Transverse colon (tissue), 3 donors: ENCODE measurements at regions not wholly inside any gene's neighbourhood (a gene's known extent, or its start where the extent isn't known, plus 50 kb on each side); places are given as distances from the start of the nearest gene placed in this dataset.

ENCODE experiments used
- CTCF ChIP-seq, 5 experiments: fragments of 200-600 bp in 3 of 5; fragments of 450-650 bp in 2 of 5; sonication (generic) in 3 of 5; IDR thresholded peaks; 1 replicate in 2 of 5; 2 replicates in 3 of 5; pipeline ENCODE4 v1.5.1; 2016 to 2017; ENCODE audit warnings: antibody characterized with exemption in 5 of 5, inconsistent platforms in 3 of 5, mild to moderate bottlenecking in 2 of 5, moderate library complexity in 1 of 5
- POLR2A ChIP-seq: fragments of 450-650 bp; IDR thresholded peaks from one replicate; pipeline ENCODE4 v1.6.1; 2016; ENCODE audit warnings: antibody characterized with exemption, mild to moderate bottlenecking, moderate library complexity

- TF ChIP-seq CTCF (IDR thresholded peaks at IDR 0.05): no peak
- TF ChIP-seq POLR2A: no peak
Measured at GRCh38 chr1:201762381-201762780, 66.6 kb upstream of the IPO9 start.
